HG03575 (cell line): ENCODE measurements at regions not wholly inside any gene's neighbourhood (a gene's known extent, or its start where the extent isn't known, plus 50 kb on each side); places are given as distances from the start of the nearest gene placed in this dataset.
"Not testable (repeated sequence)": the region's sequence is repeated elsewhere in the genome, so short reads cannot be mapped to it uniquely, and the experiment has no call there.

Experiments
- ATAC-seq: cut with Tn5 transposase; IDR thresholded peaks from one replicate; pipeline ENCODE4 v1.9.1; 2021; ENCODE audit not compliant: unreplicated experiment, insufficient number of reproducible peaks, low FRiP score; ENCODE audit errors: extremely low read depth

DNA sequence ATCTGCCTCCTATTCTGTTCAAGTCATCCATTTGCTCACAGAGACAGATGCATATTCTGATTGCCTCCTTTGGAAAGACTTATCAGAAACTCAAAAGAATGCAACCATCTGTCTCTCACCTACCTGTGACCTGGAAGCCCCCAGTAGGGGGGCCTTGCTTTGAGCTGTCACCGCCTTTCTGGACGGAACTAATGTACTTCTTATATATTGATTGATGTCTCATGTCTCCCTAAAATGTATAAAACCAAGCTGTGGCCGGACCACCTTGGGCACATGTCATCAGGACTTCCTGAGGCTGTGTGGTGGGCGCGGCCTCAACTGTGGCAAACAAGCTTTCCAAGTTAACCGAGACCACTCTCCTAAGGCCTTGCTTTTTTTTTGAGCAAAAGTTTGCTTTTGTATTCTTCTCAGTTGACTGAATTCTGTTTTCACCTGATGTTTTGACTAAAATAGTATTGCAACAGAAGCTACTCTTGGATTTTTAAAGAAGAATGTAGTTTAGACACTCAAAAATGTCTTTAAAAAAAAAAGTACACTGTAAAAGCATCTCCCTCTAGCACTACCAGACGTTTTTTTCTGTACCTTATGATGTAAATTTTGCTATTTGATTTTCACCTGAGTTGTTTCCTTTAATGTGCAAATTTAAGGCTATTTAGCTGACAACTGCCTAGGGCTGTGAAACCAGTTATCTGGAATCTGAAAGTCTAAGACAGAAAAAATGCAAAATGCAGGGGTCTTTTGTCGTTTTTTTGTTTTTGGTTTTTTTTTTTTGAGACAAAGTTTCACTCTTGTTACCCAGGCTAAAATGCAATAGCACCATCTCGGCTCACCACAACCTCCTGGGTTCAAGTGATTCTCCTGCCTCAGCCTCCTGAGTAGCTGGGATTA lies 298.8 kb upstream of the SGCG start:
- ATAC-seq, result not testable (repeated sequence)

DNA sequence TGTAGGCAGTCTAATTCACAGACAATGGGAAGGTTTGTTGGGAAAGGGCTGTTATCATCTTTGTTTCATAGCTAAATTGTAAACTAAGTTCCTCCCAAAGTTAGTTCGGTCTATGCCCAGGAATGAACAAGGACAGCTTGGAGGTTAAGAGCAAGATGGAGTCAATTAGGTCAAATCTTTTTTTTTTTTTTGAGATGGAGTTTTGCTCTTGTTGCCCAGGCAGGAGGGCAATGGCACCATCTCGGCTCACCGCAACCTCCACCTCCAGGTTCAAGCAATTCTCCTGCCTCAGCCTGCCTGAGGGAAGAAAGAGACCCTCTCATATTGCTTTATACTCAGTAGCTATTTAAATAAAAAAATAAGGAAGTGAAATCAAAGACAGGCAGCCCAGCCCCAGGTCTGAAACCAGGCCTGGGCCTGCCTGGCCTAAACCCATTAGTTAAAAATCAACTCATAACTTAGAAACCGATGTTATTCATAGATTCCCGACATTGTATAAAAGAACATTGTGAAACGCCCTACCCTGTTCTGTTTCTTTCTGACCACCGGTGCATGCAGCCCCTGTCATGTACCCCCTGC lies 297.4 kb upstream of the SGCG start:
- no peak for ATAC-seq

DNA sequence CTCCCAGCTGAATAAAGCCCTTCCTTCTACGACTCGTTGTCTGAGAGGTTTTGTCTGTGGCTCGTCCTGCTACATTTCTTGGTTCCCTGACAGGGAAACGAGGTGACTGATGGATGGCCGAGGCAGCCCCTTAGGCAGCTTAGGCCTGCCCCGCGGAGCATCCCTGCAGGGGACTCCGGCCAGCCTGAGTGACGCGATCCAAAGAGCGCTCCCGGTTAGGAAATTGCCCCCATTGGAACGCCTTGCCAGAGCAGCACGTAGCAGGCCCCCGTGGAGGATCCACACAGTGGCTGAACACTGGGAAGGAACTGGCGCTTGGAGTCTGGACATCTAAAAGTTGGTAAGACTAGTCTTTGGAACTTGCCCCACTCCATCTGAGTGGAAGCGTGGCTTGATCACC lies 296.8 kb upstream of the SGCG start:
- ATAC-seq, result no peak

DNA sequence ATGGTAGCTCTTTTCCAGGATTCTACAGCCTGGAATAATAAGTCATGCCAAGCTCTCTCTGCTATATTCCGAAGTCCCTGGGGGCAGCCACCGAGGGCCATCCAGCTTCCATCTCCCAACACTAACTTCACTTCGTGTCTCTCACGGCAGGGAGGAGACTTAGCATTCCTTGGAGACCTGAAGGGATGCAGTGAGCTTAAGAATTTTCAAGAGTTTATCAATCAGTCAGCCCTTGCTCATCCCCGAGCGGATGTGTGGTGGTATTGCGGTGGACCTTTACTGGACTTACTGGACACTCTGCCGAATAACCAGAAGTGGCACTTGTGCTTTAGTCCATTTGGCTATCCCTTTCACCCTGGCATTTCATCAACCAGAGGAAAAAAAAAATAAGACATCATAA lies 294.7 kb upstream of the SGCG start:
- ATAC-seq, result not testable (repeated sequence)

DNA sequence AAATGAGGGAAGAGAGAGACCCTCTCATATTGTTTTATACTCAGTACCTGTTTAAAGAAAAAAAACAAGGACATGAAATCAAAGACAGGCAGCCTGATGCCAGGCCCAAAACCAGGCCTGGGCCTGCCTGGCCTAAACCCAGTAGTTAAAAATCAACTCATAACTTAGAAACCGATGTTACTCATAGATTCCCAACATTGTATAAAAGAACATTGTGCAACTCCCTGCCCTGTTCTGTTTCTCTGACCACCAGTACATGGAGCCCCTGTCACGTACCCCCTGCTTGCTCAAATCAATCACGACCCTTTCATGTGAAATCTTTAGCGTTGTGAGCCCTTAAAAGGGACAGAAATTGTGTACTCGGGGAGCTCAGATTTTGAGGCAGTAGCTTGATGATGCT lies 291.4 kb upstream of the SGCG start:
- ATAC-seq, result not testable (repeated sequence)

DNA sequence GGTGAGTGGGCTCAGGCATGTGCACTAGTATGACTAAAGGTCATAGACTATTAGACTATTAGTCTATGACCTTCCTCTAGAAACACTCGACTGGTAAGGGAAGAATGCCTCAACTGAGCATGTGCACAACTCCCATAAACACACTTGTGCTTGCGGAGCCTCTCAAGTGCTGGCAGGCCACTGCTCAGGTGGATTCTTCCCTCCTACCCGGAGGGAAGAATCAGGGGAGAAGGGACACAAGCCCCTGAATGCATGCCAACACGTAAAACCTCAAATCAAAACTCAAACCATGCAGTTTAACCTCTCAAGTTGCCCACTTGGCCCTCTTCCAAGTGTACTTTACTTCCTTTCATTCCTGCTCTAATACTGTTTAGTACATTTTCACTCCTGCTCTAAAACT lies 287.6 kb upstream of the SGCG start:
- no peak for ATAC-seq

DNA sequence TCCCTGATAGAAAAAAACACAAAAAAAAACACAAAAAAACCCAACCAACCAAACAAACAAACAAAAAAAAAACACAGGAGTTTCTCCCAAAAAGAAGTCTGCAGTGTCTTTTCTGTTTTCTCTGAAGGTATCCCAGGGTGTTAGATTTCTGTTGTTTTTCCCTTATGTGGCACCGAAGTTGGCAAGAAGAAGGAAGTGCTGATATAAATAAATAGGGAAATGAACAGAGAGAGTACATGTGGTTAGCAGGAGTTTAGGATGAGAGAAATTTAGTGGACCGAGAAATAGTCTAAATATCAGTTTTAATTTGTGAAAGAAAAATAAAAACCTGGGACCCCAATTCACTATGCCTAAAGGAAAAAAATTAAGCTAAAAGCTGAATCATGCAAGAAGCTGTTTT lies 287.0 kb upstream of the SGCG start:
- ATAC-seq, result no peak

DNA sequence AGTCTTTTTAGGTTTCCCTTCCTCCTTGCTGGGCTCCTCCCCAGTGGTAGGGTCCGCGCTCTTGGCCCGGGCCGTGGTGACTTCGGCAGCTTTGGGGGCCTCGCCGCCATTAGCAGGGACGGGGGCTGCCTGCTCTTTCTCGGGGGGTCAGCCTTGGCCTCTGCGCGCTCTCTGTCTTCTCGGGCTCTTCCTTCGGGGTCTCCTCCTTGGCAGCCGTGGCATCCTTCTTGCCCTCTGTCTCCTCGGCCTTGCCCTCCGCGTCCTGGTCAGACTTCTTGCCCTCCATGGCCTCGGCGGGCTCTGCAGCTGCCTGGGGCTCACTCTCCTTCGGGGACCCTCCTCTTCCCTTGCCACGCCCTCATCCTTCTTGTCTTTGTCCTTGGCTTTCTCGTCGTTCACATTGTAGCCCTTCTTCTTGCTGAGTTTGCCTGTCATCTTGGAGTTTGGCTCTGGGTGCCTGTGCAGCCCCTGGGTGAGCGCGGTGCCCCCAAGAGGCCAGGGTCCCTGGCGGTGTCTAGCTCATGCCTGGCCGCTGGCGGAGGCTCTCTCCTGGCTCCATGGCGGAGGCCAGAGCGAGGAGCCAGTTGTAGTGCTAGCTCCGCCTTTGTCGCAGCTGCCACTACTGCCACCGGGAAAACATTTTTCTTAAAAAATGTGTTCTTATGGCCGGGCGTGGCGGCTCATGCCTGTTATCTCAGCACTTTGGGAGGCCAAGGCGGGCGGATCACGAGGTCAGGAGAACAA lies 283.0 kb upstream of the SGCG start:
- no peak for ATAC-seq

DNA sequence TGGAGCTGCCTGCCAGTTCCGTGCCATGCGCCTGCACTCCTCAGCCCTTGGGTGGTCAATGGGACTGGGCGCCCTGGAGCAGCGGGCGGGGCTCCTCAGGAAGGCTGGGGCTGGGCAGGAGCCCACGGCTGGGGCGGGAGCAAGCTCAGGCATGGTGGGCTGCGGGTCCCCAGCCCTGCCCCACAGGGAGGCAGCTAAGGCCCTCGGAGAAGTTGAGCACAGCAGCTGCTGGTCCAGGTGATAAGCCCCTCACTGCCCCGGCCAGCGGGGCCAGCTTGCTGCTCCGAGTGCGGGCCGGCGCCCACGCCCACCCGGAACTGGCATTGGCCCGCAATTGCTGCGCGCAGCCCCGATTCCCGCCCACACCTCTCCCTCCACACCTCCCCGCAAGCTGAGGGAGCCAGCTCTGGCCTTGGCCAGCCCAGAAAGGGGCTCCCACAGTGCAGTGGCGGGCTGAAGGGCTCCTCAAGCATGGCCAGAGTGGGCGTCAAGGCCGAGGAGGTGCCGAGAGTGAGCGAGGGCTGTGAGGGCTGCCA lies 280.3 kb upstream of the SGCG start:
- ATAC-seq, result not testable (repeated sequence)

DNA sequence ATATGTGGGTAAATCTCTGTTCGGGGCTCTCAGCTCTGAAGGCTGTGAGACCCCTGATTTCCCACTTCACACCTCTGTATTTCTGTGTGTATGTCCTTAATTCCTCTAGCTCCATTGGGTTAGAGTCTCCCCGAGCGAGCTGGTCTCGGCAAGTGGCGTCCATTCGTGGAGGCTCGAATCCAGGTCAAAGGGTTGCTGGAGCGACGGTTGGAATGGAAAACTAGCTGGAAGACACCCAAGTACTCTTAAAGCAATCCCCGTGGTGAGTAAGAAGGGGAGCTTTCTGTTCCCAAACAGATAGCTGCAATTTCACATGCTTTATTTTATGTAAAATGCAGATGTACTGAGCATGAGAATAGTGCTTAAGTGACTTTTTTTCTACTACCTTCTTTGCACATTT lies 277.5 kb upstream of the SGCG start:
- no peak for ATAC-seq

DNA sequence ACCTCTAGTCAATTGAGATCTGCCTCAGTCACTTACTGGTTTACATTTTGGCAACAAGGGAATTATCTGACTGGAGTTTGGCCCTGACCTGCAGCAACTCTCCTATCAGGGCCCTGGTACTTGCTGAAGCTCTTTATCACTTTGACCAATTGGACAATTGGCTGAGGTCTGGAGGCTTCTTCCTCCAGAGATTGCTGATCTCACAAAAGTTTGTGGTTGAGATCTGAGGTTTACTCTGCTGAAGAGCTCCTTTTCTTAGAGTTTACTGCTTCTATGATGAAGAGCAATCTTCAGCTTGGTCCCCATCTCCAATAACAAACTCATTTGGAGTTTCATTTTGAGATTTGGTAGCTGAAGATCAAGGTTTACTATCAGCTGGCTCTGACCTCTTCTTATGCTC lies 276.9 kb upstream of the SGCG start:
- no peak for ATAC-seq

DNA sequence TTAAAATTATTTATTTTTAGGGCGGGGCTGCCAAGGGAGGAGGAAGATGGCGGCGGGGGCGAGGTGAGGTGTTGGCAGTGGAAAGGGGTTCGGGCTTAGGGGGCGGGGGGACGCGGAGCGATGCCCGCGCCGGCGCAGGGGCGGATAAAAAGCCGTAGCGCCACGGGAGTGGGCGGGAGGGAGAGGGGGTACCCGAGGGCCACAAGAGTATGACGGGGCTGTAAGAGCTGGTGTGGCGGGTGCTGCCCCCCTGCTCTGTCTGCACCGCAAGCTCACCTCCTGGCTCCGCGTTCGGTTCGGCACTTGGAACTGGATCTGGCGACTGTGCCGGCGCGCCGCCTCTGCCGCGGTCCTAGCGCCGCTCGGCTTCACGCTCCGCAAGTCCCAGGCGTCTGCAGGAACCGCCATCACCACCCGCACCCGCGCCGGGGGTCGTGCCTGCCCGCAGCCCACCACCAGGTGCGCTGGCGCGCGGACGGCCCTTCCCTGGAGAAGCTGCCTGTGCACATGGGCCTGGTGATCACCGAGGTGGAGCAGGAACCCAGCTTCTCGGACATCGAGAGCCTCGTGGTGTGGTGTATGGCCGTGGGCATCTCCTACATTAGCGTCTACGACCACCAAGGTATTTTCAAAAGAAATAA lies 265.2 kb upstream of the SGCG start:
- ATAC-seq, result no peak

DNA sequence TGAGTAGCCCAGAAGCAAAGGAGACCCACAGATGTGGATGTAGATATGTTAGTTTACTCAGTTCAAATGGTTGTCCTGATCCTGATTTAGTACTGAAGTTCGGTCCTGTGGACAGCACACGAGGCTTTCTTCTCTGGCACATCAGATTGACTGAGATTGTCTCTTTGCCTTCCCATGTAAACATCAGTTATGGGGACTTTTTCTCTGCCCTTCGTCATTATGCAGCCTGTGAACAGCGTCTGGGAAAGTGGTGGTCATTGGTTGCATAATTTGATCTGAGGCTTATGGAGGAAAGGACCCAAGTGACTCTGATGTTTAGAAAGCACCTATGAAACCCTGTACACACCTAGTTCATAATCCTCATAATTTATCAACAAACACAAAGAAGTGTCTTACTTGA lies 264.5 kb upstream of the SGCG start:
- not testable (repeated sequence) for ATAC-seq

DNA sequence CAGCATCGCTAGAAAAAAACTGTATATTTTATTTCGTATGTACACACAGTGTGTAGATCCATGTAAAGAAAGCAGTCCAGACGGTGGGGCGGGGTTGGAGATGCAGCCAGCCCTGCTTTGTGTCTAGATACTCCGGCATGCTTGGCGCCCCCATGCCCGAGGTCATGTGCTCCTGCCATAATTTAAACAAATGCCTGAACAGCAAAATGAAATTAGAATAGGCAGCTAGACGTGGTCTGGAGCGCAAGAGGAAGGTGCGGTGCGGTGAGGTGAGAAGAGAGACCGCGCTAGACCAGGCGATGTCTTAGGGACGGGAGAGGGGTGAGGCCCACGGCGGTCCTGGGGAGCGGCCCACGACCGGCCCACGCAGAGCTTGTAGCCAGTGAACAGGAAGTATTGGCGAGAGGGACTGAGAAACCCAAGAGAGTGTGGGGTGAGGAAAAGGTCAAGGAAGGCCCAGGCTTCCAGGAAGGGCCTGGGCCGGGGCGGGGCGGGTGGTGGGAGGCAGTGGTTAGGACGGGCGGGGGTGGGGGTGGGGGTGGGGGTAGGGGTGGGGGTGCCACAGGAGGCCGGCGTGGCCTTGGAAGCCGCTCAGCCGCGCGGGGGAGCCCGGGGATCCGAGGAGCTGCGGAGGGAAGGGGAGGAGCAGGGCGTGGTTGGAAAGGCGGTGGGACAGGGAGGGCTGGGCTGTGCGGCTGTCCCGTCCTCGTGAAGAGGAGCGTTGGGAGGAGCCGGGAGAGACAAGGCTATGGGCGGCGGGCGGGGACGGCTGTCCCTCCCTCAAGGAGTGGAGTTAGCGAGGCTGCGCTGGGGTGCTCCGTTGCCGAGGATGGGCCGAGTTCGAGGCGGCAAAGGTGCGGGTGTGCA lies 254.7 kb upstream of the SGCG start:
- no peak for ATAC-seq

DNA sequence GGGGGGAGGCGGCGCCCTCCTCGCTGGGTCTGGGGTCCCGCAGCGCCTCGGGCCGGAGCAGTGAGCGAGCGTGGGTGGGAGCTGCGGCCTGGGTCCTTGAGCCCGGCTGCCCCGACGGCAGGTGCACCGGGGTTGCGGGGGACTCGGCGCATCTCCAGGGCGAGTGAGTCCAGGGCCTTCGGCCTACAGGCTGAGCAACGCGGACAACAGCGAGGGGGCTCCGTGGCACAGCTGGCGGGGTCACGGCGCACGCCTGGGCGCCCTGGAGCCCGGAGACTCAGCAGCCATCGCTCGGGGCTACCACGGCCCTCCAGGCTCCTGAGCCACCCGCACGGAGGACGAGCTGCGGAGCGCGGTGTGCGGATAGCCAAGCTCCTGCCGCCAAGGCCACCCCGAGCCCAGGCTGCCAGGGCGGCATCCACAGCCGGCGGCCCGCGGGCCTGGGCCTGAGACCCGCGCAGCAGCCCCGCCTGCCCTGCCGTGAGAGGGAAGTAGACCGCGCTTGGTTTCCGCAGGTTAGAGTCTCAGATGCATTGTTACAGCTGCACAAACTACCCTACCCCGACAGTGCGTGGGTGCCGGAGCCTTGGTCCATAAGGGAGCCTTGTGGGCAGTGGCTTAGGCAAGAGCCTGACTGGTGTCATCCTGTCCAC lies 253.9 kb upstream of the SGCG start:
- ATAC-seq, result no peak

DNA sequence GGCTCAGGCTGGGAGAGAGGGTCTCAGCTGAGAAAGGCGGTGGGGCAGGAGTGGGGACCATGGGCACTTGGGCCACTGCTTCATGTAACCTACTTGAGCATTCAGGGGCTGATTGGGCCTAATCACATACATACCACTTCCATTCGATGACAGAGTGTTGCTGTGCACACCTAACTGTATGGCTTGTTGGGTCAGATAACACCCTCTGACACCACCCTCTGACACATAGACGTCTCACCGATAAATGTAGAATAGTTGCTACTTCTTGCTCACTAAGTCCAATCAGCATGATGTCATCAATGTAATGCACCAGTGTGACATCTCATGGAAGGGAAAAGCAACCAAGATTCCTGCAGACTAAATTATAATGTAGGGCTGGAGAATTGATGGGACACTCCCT lies 252.9 kb upstream of the SGCG start:
- ATAC-seq, result not testable (repeated sequence)

DNA sequence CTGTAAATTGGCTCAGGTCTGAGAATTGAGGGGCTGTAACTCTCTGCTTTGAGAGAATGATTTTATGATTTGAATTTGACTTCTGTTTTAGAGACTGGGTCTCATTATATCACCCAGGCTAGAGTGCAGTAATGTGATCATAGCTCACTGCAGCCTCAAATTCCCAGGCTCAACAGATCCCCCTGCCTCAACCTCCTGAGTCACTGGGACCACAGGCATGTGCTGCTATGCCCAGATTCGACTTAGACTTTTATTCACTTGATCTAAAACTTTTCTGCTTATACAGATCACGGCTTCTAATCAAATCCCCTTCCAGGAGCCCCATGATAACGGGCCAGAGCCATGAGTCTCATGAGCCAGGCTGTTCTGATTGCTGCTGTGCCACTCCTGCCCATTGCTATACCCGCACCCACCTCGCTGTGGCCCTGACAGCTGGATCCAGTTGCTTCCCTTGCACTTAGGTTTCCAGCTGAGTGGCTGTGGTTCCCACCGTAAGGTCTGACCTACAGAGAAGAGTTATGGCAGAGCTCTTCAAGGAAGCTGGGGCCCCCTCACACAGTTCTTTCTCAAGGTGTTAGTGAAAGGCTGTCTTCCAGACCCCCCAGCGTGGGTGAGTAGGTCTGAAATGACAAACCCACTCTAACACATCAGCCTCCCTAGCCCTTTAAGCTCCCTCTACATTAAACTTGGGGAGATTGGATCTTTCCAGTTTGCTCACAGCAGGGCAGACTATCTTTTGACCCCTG lies 251.2 kb upstream of the SGCG start:
- ATAC-seq, result no peak
